ENCODE measurements at regions not wholly inside any gene's neighbourhood (a gene's known extent, or its start where the extent isn't known, plus 50 kb on each side); places are given as distances from the start of the nearest gene placed in this dataset.
A peak's percentile ranks its signal among the peaks of the same experiment; 100 is the strongest.
"Not testable (repeated sequence)": the region's sequence is repeated elsewhere in the genome, so short reads cannot be mapped to it uniquely, and the experiment has no call there.

DNA sequence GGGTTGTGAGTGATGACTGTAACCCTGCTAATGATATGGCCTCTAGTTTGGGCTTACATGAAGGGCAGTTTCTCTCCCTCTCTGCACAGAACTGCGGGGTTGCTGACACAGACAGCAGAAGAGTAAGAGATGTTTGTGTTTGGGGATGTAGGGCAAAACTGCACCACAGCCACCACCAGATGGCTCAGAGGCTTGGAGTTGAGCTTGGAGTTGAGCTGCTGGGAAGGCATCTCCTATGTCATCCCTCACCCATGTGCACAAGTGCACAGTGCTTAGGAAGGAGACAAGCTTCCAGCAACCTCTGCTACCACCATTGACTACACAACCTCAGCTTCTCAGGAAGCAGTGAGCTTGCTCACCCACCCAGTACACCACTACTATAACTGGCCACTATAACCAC, 303.9 kb upstream of the DEFB112 start:
- DNase-seq, result no peak

- DNase-seq, result no peak
These were observed 308.4 kb upstream of the DEFB112 start for GRCh38 chr6:50358113-50358512.

- no peak for DNase-seq
These were observed 312.1 kb upstream of the DEFB112 start for GRCh38 chr6:50361641-50362331.

DNA sequence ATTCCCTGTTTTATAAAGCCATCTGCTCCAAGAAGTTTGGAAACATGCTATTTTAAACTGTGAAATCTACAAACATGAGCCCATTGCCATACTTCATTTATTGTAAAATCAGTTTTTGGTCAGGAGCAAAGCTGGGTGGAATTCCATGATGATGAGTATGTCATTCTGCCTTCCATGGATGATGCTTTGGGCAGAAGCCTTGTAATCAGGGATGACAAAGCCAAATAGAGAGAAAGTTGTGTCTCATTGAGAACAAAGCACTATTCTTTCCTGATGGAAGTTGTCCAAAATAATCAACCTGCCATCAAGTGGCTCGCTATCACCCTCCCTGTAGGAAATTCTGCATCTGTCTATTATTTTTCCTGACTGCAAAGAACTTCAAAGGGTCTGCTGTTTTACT, 313.0 kb upstream of the DEFB112 start:
- DNase-seq, result no peak

DNA sequence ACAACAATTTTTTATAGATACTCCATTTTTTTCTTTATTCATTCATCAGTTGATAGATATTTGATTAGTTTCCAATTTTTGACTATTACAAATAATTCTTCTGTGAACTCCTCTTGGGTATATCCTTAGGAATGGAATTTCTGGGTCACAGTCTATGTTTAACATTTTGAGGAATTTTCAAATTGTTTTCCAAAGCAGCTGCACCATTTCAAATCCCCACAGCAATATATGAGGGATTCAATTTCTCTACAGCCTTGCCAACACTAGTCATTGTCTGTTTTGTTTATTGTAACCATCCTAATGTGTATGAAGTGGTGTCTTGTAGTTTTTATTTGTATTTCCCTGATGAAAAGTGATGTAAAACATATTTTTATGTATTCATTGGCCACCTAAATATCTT, 320.3 kb upstream of the DEFB112 start:
- DNase-seq, result no peak

GRCh38 chr6:50380406-50381098, 330.8 kb upstream of the DEFB112 start:
- no peak for DNase-seq

GRCh38 chr6:50381099-50381415, 331.3 kb upstream of the DEFB112 start:
- DNase-seq, result peak; percentile 4

DNA sequence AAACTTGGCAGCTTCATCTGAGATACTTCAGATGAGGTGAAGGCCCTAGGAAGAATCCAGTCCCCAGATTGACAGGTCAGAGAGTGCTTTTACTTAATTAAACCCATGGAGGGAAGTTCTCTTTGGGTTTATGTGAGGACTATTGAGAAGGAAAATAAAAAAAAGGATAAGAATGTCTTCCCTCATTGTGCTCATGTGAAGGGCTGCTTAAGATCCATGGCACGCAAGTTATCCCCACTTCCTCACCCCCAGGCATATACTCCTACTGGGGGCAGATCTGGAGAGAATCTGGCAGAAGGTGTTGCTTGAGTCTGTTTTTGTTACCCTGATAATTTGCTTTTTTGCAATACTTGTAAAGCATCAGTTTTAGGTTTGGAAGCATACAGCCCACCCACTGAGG, 322.9 kb upstream of the TFAP2D start:
- DNase-seq, result no peak

DNA sequence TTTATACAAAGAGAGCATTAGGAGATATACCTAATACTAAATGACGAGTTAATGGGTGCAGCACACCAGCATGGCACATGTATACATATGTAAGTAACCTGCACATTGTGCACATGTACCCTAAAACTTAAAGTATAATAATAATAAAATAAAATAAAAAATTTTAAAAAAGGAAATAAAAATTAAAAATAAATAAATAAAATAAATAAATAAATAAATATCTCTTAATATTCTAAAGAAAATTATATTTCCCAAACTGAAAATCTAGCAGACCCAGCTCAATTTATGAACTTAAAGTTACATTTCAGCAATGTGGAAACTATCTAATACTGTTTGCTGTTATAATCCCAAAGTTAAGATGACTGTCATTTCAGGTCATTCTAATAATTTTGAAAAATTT, 319.2 kb upstream of the TFAP2D start:
- DNase-seq, result not testable (repeated sequence)

DNA sequence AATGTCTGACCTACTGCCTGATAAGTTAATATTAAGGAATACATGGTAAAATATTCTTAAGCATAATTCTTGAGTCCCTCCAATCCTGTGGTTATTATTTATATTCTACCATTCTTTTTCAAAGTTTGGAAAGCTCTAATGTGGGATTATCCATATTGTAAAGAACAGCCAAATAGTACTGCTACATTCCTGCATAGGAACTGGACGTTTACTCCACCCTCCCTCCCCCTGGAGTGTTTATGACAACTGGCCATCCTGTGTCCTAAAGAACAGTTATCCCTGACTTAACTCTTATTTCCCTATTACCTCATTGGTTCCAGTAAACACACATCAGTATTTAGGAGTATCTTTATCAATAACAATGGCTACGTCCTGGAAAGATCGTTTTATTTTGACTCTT, 308.7 kb upstream of the TFAP2D start:
- no peak for DNase-seq

DNA sequence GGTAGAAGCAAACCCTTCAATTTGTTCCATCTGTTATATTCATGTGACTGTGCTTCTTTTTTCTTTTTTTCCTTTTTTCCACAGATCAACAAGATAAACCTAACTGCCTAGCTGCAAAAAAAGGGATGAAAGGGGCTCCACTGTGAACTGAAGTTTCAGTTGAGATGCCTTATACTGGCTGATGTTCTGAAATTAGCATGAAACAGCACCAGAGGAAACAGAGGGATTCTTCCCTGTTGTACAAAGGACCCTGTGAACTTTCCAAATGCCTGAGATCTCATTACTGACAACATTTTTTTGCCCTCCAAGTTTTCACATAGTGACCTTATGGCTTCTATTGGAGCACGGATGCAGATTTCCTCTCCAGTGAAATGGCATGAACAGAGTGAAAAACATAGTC, 302.7 kb upstream of the TFAP2D start:
- no peak for DNase-seq

DNA sequence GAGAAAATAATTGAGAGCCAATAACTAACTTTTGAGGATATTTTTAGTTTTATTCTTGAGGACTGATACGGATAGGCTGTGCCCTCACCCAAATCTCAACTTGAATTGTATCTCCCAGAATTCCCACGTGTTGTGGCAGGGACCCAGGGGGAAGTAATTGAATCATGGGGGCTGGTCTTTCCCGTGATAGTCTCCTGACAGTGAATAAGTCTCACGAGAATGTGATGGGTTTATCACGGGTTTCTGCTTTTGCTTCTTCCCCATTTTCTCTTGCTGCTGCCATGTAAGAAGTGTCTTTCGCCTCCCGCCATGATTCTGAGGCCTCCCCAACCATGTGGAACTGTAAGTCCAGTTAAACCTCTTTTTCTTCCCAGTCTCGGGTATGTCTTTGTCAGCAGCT, 292.3 kb upstream of the TFAP2D start:
- DNase-seq, result not testable (repeated sequence)

DNA sequence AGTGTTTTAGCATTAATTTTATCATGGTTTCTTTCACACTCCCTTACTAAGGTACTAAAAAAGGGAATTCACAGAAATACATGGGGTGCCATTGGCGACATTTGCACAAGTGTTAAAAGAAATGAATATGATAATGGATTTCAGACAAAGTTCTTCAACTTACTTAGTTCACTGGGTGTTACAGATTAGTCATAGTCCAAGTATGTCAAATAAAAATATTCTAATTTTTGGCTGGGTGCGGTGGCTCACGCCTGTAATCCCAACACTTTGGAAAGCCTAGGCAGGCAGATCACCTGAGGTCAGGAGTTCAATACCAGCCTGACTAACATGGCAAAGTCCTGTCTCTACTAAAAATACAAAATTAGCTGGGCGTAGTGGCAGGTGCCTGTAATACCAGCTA, 286.1 kb upstream of the TFAP2D start:
- no peak for DNase-seq

- no peak for DNase-seq
These were observed 275.4 kb upstream of the TFAP2D start for GRCh38 chr6:50437901-50438300.

DNA sequence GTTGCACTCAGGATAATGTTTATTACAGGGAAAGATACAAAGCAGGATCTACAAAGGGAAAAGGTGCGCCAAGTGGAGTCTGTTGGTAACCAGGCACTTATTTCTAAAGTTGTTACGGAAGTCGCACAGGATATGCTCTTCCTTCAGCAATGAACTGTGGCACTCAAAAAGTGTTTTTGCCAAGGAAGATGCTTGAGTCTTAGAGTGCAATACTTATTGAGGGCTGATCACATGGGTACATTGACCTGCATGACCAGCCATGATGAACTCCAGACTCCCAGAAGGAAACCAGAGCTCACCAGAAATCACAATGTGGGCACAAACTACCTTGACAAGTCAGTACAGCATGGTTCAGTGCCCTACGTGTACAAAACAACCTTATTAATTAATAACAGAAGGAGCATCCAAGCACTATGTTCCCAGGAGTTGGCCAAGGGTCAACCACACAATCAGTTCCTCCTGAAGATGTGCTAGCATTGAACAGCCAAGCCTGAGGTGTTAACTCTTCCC, 270.7 kb upstream of the TFAP2D start:
- DNase-seq, result no peak

DNA sequence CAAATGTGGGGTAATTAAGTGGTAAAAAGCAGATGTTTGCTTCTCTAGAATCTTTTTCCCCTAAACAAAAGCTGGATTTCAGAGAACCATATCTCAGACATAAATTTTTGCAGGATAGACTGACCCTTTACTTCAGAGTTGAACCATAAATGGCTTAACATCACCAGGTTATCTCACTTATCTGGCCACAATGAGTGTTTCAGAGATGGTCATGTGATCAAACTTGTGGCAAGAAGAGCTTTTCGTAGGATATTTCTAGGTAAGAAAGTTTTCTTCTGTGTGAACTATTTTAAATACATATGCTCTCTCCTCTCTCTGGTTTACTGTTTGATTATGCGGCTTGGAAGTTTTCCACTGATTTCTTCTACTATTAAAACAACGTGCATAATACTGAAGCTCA, 270.2 kb upstream of the TFAP2D start:
- no peak for DNase-seq

GRCh38 chr6:50449128-50449527, 264.2 kb upstream of the TFAP2D start:
- no peak for DNase-seq

DNA sequence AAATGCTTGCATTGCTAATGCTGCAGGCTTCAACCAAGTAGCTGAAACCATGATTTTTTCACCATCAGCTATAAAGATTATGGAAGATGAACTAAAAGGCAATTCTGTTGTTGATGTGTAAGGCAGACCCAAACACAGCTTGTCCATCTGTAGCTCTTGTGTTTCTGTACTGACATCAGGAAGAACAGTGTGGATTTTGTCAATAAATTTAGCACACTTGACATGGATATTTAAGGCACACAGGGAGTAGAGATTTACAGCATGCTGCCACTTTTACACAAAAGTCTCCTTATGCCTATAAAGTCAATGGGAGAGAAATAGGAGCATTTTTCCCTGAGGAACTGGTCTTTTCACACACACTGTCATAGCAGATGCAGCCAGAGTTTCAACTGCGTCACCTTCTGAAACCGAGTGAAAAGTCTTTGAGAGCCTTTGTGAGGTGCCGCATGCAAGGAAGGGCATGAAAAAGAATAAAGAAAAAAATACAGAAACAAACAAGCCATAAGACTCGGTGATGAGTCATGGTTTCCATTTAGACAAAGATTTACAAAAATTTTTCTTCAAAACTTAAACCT, 261.4 kb upstream of the TFAP2D start:
- DNase-seq, result no peak

DNA sequence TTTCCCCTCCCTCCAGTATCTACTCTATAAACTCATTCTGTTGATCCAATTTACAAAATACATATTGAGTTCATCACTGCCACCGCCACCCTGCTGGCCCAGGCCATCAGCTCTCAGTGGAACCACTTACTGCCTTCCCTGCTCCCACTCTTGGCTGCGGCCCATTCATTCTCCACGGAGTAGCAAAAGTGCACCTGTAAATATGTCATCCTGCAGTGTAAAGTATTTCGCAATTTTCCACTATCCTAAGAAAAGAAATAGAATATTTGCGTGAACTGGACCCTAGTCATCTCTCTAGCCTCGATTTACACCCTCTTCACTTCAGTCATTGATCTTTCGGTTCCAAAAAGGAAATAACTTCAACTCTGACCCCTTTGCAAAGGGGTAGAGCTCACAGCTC, 258.3 kb upstream of the TFAP2D start:
- DNase-seq, result no peak

- DNase-seq, result no peak
These were observed 256.0 kb upstream of the TFAP2D start for GRCh38 chr6:50457351-50457750.

- no peak for DNase-seq
These were observed 251.6 kb upstream of the TFAP2D start for GRCh38 chr6:50461696-50462095.

- DNase-seq, result no peak
These were observed 249.4 kb upstream of the TFAP2D start for GRCh38 chr6:50463931-50464330.

DNA sequence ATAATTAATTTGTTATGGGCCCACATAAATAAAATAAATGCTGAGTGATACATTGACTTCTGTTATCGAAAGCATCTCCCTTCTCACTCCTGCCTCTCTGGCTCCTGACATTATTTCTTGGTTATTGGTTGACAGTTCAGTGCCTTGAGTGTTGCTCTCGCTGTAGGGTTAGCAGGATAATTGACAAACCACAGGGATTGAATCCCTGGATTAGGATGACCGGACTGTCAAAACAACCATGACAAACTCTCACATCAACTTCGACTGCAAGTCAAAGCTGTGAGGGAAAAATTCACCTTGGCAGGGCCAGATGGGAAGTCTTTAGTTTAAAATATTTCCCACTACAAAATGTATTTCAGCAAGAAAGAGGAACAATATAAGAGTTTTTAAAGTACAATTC, 245.4 kb upstream of the TFAP2D start:
- DNase-seq, result no peak

DNA sequence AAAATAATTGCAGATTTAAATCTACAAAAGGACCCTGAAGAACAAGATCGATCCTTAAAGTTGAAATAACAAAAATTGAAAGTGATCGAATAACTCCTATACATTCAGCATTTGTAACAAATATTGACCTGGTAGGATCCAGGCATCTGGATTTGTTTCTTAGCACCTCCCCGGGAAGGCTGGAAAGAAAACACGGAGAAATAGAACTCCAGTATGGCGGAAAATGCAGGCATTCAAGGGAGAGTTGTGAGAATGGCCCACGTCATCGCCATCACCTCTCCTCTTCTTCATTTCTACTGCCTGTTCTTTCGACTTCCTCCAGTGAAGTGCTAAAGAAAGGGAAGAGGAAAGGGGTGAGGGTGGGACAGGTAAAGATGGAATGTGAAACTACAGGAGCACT, 242.3 kb upstream of the TFAP2D start:
- no peak for DNase-seq

DNA sequence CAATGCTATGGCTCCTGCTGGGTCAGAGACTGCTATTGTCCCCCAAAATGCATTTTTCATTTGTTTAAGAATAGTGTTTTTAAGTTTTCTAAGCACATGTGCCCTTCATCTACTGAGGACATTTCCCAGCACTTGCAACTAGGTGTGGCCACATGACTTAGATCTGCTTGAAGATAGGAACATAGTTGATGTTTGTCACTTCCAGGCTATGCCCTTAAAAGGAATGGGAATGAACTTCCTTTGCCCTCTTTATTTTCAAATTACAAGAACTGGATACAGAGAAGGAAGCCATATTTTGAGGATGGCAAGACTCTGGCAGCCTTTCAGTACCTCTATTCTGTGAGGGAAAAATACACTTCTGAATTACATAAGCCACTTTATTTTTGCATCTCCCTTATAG, 203.0 kb upstream of the TFAP2D start:
- no peak for DNase-seq
